ENCODE measurements at regions not wholly inside any gene's neighbourhood (a gene's known extent, or its start where the extent isn't known, plus 50 kb on each side); places are given as distances from the start of the nearest gene placed in this dataset.

DNA sequence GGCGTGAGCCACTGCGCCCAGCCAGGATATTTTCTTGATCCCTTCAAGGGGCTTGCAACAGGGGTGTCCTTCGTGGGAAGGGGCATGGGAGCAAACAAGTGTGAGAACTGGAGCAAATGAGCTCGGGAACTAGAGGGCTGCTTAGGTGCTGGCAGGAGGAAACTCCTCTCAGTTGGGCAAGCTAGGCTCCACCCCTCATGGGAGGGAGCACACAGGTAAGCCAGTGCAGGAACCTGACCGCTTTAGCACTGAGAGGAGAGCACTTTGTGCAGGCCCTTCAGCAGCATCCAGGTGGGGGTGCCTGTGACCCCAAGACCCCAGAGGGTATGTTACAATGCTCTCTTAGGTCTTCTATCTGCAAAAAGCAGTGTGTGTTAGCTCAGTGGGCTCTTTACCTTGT is 755.4 kb upstream of the MDGA2 start:
- DNase-seq (ENCODE audit: low read depth), result no peak

- no peak for DNase-seq (ENCODE audit: low read depth)
Observed at GRCh38 chr14:48429512-48429911, 754.1 kb upstream of the MDGA2 start.

DNA sequence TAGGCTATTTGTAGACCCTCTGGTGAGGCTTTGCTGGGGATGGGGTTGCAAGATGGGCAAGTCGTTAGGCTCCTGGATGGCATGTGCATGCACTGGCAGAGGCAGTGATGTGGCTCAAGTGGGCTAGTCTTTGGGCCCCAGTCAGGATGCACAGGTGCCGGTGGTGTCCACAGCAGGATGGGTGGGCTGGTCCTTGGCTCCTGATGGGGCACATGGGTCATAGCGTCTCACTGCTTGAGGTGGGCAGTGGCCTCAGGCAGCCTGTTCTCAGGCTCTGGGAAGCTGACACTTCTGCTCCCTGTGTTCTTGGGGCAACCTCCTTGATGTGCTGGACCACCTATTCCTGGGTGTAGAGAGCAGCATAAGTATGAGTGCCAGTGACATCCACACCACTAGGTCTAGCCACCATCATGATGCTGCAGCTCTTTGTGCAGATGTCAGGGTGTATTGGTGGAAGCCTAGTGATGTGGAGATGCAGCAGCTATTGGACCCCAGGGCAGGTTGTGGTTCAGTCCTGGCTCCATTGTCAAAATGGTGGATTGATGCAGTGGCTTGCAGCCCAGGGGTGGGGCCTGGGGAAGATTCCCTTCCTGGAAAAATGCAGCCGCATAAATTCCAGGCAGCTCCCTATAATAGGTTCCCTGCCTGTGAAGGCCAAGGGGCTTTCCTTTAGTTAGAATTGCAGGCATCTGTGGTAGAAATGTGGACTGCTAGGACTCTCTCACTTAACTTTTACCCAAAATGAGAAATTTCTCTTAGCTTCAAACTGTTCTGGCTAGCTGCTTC is 742.5 kb upstream of the MDGA2 start:
- DNase-seq (ENCODE audit: low read depth), result no peak

GRCh38 chr14:48401321-48401720 is 725.9 kb upstream of the MDGA2 start:
- DNase-seq (ENCODE audit: low read depth), result no peak

- DNase-seq (ENCODE audit: low read depth), result peak; percentile 49
Observed at GRCh38 chr14:48398675-48399282, 723.4 kb upstream of the MDGA2 start.

DNA sequence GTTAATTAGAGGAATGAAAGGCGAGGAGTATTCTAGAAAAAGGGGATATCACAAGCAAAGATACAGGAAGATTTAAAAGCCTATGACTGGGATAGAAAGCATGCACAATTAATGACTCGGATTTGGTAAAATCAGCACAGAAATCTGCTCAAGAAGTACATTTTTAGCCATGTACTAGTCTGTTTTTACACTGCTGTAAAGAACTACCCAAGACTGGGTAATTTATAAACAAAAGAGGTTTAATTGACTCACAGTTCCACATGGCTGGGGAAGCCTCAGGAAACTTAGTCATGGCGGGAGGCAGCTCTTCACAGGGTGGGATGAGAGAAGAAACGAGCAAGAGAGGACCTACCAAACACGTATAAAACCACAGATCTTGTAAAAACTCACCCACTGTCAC is 716.3 kb upstream of the MDGA2 start:
- DNase-seq (ENCODE audit: low read depth), result peak; percentile 28

GRCh38 chr14:48390346-48390745 is 714.9 kb upstream of the MDGA2 start:
- DNase-seq (ENCODE audit: low read depth), result no peak

GRCh38 chr14:48384821-48385220 is 709.4 kb upstream of the MDGA2 start:
- DNase-seq (ENCODE audit: low read depth), result no peak

GRCh38 chr14:48382961-48383360 is 707.6 kb upstream of the MDGA2 start:
- no peak for DNase-seq (ENCODE audit: low read depth)

DNA sequence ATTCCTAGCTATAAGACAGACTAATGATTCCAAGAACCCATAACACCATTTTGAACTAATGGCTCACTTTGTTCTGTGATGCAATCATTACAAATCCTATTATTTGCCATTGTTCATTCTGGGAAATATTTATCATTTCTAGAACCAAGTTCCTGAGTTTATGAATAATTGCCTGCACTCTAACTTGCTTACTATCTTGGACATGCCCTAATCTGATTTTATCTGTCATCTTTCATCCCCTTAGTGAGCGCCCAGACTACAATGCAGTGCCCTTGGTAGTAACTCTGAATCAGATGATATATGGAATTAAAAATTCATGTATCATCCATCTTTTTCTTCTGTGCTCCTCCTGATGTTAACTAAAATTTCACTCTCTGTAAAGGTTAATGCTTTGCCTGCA is 703.1 kb upstream of the MDGA2 start:
- DNase-seq (ENCODE audit: low read depth), result no peak

GRCh38 chr14:48373981-48374380 is 698.6 kb upstream of the MDGA2 start:
- DNase-seq (ENCODE audit: low read depth), result no peak

GRCh38 chr14:48350971-48351370 is 675.6 kb upstream of the MDGA2 start:
- DNase-seq (ENCODE audit: low read depth), result peak; percentile 82

DNA sequence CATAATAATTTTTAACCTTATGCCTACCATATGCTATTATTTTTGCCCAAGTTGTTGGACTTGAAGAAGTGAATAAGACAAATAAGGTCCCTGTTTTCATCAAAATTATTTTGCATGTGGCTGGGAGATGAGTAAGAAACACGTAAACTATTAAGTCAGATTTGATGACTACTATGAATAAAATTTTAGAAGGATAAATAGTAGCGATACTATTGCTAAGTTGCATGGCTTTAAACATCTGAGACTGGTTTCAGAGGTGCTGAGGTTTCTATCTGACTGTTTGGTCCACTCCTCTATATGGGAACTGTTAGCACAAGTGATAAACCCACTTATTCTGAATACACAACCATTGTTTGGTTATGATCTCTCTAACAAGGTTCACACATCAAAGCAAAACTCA is 674.3 kb upstream of the MDGA2 start:
- no peak for DNase-seq (ENCODE audit: low read depth)

DNA sequence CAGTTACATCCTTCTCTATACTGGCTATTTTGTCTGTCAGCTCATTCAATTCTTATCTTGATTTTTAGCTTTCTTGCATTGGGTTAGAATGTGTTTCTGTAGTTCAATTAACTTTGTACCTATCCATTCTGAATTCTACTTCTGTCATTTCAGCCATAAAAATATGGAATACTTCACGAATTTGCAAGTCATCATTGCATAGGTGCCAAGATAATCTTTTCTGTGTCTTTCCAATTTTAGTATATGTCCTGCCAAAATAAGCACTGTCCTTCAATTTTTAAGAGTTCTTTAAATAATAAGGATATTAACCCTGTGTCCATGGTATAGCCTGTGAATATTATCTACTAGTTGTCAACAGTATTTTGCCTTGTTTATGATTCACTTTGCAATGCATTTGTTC is 665.7 kb upstream of the MDGA2 start:
- DNase-seq (ENCODE audit: low read depth), result no peak

DNA sequence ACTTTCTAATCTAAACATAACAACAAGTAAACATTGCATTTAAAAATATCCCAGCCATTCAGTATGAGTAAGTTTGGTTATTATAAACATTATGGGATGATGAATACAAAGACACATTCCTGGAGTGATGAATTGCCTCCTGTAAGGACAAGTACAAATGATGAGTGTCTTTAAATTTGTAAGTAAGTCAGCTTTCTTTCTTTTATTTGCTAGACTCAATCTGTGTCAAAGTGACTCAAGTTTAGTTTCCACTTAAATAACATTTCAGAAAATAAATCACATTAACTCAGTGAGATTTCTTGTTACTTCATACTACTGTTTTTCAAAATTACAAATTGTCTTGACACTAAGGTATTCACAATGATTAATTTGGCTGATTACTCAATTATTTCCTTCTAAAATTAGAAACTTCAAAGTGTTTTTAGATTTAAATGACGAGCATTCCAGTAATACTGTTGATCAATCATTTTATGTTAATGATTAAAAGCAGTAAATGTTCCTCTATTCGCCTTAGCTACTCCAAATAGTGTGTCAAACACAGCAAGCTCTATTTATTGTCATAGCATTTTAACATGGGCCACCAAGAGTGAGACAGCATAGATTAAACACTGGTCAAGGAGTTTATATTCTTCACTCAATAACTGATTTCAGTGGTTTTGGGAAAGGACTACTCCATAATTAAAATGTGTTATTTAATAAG is 658.0 kb upstream of the MDGA2 start:
- DNase-seq (ENCODE audit: low read depth), result no peak

DNA sequence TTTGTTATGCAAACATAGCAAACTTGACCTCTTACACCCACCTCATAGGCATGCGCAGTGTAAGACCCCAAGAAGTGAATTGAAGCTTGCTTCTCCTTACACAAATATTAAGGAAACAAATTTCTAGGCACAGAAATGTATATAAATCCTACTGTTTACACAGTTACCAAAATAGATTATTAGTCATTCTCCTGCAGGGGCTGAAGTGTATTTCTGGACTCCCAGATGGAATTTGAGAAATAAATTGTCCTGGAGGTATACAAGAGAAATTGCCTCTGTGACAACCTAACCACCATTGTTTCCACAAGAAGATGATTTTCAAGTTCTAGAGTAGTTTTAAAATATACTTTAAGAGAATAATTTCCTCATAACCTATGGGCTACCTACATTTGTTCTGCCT is 656.0 kb upstream of the MDGA2 start:
- DNase-seq (ENCODE audit: low read depth), result no peak

DNA sequence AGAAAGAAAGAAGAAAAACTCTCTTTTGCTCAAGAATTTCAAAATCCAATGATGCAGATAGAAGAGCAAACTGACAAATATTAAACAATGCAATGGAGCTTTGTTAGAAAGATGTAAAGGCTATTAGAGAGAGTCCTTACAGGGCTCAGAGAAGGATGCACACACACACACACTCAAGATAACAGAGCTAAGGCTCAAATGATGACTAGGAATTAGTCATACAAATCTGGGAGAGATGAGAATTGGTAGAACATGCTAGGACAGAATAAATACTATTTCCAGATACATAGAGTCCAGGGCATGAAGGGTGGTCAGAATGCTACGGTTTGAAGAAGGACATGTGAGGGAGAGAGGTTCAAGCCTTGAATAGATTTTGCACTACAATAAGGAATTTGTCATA is 650.1 kb upstream of the MDGA2 start:
- peak; percentile 75 for DNase-seq (ENCODE audit: low read depth)

- peak; percentile 57 for DNase-seq (ENCODE audit: low read depth)
Observed at GRCh38 chr14:48323665-48324064, 648.3 kb upstream of the MDGA2 start.

GRCh38 chr14:48319823-48320222 is 644.4 kb upstream of the MDGA2 start:
- DNase-seq (ENCODE audit: low read depth), result no peak

DNA sequence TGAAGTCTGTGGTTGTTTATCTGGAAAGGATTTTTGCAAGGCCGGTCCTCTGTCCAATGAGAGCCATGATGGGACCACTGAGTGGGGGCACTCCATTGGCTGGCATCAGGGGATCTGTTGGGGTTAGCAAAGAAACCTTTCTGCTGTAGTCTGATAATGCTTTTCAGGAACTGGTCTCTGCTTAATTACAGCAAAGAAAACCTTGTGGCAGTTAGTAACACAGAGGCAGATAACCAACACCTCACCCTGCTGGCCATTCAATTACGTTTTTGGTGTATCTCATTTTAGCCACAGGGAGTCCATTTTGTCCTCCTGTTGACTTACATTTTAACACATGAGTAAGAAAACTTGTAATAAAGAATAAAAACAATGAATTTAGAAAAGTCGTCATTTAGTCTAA is 629.3 kb upstream of the MDGA2 start:
- DNase-seq (ENCODE audit: low read depth), result no peak

- no peak for DNase-seq (ENCODE audit: low read depth)
Observed at GRCh38 chr14:48289701-48290100, 614.3 kb upstream of the MDGA2 start.

DNA sequence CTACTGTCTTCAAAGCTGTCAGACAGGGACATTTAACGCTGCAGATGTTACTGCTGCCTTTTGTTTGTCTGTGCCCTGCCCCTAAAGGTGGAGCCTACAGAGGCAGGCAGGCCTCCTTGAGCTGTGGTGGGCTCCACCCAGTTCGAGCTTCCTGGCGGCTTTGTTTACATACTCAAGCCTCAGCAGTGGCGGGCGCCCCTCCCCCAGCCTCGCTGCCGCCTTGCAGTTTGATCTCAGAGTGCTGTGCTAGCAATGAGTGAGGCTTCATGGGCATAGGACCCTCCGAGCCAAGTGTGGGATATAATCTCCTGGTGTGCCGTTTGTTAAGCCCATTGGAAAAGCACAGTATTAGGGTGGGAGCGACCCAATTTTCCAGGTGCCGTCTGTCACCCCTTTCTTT is 609.8 kb upstream of the MDGA2 start:
- peak; percentile 35 for DNase-seq (ENCODE audit: low read depth)

- DNase-seq (ENCODE audit: low read depth), result peak; percentile 65
Observed at GRCh38 chr14:48275301-48275700, 599.9 kb upstream of the MDGA2 start.
